NCI-H1694 treated with DMSO at 0.1 percent for 48 hours (cell line): ENCODE measurements at regions not wholly inside any gene's neighbourhood (a gene's known extent, or its start where the extent isn't known, plus 50 kb on each side); places are given as distances from the start of the nearest gene placed in this dataset.
"Not testable (repeated sequence)": the region's sequence is repeated elsewhere in the genome, so short reads cannot be mapped to it uniquely, and the experiment has no call there.

Source experiments
- DNase-seq: peaks from one replicate; lab custom pipeline; 2025; lab: John Stamatoyannopoulos, UW

DNA sequence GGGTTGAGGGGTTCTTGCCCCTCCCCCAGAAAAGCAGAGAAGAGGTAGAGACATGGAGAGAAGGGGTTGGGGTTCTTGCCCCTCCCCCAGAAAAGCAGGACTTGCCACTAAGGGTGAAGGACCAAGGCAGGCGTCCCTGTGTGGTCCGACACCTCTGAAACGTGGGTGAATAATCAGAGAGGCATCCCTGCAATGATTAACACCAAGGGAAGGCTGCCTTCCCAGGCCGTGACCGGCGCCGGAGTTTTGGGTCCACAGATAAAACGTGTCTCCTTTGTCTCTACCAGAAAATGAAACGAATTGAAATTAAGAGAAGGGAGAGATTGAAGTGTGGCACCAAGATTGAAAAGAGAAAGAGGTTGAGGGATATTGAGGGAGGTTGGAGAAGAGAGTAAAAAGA lies 778.2 kb downstream of the UQCRFS1 start:
- not testable (repeated sequence) for DNase-seq

- DNase-seq, result not testable (repeated sequence)
Observed at GRCh38 chr19:28434365-28434764, 778.6 kb downstream of the UQCRFS1 start.

DNA sequence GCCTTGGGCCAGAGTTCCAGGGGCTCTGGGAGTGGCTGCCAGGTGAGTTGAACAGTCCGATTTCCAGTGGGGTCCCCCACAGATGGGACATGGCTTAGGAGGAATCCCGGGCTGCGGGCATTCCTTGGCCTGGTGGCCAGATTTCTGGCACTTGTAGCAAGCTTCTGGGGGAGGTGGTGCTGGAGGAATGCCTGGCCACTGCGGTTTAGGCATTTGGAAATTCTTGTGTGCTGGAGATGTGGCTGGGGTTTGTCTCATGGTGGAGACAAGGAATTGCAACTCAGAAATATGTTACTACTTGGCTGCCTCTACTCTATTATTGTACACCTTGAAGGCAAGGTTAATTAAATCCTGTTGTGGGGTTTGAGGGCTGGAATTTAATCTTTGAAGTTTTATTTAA lies 779.8 kb downstream of the UQCRFS1 start:
- DNase-seq, result not testable (repeated sequence)

DNA sequence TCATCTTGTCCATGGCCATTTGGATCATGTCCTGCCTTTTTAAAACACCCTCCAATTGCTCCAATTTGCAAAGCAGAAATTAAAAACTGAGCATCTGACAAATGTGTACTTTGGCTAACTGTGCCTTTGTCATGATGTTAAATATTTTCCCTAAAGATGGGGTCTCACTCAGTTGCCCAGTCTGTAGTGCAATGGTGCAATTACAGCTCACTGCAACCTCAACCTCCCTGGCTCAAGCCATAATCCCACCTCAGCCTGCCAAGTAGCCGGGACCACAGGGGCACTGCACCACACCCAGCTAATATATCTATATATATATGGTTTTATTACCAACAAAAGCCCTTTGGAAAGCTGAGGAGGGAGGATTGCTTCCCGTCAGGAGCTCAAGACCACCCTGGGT lies 782.7 kb downstream of the UQCRFS1 start:
- DNase-seq, result no peak

DNA sequence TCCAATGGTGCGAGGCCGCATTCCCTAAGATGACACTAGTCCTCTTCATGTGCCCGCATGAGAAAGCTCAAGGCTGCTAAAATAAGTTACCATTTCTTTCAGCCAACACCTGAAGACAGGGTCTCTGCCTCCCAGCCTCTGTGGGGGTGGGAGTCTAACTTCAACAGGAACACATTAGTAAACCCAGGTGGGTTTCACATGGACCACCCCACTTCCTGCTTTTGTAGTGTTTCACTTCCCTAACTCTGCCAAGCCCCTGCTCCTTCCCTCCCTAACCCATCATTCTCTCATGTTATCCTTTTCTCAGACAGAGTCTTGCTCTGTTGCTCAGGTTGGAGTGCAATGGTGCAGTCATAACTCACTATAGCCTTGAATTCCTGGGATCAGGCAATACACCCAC lies 783.6 kb downstream of the UQCRFS1 start:
- no peak for DNase-seq

GRCh38 chr19:28428663-28429348 lies 784.1 kb downstream of the UQCRFS1 start:
- no peak for DNase-seq

GRCh38 chr19:28427376-28428083 lies 785.4 kb downstream of the UQCRFS1 start:
- DNase-seq, result no peak

DNA sequence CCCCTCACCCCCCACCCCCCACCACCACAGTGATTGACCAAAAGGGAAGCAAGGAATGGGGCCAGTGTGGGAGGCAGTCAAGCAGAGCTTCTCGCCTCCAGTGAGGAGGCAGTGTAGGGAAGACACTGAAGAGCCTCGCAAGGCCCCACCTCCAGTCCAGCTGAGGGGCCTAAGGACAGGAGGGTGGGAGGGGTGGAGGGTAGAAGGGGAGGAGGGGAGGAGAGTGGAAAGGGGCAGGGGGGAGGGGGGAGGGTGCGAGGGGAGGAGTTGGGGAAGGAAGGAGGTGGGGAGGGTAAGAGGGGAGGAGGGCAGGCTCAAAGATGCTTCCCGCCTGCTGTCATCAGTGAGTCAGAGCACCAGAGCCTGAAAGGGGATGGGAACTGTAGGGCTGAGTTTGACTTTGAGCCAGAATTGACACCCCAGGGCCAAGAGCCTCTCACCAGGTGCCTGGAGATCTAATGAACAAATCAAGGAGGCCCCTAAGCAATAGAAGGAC lies 786.2 kb downstream of the UQCRFS1 start:
- DNase-seq, result no peak

DNA sequence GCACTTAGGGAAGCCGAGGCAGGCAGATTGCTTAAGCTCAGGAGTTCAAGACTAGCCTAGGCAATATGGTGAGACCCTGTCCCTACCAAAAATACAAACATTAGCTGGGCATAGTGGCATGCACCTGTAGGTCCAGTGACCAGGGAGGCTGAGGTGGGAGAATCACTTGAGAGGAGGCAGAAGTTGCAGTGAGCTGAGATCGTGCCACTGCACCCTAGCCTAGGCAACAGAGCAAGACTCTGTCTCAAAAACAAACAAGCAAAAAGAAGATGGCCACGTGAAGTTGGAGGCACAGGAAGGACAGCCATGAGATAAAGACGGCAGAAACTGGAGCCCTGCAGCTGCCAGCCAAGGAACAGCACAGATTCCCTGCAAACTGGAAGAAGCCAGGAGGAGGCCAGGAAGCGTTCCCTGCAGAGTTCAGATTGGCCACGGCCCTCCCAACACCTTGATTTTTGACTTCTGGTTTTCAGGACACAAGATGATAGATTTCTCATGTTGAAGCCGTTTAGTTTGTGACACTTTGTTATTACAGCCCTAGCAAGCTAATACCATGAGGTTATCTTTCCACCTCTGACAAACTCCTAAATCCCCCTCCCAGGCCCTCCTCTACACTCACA lies 786.7 kb downstream of the UQCRFS1 start:
- DNase-seq, result no peak

GRCh38 chr19:28425046-28425931 lies 787.7 kb downstream of the UQCRFS1 start:
- no peak for DNase-seq

DNA sequence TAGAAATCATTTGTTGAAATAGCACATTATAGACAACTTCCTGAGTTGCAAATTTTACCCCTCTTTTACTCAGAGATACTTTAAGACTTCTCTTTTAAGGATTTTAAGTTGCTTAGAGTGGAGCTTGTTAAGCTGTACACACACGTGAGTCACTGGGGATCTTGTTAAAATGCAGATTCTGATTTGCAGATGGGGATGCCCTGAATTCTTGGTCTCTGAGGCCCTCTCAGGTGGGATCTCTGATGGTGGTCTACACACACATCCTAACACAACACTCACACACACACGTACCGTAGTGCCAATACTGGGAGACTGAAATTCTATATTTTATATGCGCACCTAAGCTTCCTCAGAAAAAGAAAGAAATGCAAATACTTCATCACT lies 788.3 kb downstream of the UQCRFS1 start:
- no peak for DNase-seq

DNA sequence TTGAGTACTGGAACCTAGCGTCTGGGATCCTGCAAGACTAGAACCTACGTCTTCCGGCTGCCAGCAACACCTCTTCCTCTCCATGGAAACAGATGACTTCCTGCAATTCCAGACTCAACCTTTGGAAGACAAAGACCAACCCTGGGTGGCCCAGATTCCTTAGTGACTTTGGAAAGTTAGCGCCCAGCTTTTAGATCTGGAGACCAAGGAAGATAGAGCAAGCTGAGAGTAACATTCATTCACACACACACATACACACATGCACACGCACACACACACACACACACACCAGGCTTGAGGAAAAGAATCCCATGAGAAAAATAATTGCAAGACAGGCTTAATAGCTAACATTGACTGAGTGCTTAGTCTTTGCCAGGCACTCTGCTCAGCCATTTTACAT lies 788.9 kb downstream of the UQCRFS1 start:
- no peak for DNase-seq

DNA sequence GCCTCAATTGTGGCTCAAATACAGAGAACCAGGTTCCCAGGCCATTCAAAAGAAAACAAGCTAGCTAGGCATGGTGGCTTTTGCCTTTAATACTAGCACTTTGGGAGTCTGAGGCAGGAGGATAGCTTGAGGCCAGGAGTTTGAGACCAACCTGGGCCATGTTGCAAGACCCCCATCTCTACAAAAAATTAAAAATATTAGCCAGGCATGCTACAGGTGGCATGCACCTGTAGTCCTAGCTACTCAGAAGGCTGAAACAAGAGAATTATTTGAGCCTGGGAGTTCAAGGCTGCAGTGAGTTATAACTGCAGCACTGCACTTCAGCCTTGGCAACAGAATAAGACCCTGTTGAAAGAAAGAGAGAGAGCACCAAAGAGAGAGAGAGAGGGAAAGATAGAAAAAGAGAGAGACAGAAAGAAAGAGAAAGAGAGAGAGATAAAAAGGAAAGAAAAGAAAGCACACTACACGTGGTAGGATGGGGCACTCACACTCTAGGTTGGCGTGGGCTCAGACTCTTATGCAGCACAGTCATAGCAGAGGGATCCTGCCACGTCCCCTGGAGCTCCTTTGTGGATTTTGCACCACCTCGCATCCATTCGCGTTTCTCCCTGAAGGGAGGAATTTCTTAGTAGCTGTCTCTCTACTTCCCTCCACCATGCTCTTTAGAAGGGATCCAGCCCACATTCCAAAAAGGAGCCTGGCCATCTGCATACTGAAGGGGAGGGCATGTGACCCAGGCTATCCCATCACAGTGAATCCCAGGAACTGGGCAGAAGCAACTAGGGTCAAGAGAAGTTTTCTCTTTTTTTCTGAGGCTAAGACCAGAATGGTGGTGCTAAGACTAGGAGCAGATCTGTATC lies 789.9 kb downstream of the UQCRFS1 start:
- no peak for DNase-seq

DNA sequence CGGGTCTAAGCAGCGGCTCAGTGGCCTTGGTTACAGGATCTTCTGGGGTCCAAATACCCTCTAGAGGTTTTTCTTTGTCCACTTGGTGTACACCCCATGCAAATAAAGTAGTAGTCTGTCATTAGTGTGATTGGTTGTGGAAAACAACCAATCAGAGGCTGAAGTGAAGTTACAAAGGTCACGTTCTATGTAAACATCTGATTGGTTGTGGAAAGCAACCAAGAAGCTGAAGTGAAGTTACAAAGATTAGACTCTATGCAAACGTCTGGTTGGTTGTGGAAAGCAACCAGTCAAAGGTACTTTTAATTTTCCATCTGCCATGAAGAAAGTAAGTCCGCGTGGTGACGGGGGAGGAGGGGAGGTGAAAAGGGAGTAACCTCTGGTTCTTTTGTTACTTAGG lies 790.9 kb downstream of the UQCRFS1 start:
- DNase-seq, result no peak

GRCh38 chr19:28420811-28421550 lies 792.0 kb downstream of the UQCRFS1 start:
- DNase-seq, result no peak

DNA sequence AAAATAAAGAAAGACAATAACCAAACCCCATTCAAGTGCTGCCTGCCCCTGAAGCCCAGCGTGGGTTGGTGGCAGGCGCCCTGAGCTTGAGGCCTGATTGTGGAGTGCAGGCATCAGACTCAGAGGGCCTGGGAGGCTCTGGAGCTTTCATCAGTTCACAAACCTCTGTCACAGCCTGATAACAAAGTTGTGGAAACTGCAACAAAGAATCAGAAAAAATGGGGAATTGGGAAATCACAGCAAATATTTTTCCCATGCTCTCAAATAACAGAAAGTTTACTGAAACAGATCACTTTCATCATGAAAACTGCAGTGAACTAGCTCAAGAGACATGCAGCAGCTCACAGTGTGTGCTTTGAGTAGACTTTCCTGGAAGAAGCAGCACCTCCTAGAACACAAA lies 793.6 kb downstream of the UQCRFS1 start:
- no peak for DNase-seq

DNA sequence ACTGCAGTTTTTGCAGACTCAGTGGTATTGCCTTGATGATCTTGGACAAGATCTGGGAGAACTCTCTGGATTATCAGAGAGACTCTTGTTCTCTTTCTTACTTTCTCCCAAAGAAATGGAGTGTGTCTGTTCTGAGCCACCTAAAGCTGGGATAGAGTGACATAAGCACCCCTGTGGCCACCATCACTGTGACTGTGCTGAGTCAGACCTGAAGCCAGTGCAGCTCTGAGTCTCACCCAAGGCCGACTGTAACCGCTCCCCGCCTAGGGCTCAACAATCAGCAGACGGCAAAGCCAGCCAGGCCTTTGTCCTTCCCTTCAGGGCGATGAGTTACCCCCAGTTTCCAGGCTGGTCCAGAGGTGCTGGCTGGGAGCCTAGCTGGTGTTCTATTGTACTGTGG lies 795.6 kb downstream of the UQCRFS1 start:
- no peak for DNase-seq

- no peak for DNase-seq
Observed at GRCh38 chr19:28416245-28416644, 796.7 kb downstream of the UQCRFS1 start.

DNA sequence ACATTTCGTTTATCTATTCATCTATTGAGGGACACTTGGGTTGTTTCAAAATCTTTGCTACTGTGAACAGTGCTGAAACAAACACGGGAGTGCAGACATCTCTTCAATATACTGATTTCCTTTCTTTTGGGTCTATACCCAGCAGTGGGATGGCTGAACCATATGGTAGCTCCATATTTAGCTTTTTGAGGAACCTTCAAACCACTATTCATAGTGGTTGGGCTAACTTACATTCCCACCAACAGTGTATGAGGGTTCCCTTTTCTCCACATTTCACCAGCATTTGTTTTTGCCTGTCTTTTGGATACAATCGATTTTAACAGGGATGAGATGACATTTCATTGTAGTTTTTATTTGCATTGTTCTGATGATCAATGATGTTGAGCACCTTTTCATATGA lies 798.2 kb downstream of the UQCRFS1 start:
- DNase-seq, result no peak

DNA sequence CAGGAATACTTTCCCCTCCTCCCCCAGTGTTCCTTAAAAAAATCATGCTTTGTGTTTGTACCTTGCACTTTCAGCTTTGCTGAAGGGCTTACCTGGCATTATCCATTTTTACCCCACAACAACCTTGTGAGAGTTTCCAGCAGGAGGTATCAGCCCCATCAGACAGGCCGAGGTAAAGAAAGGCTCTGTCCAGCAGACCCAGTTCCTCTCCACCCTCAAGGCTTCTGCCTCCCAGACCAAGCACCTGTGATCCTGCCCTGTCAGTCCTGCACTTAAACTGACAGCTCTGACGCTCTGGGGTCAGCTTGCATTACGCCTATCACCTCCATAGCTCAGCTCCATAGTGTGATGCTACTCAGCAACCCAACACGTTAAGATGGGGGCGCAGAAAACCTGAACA lies 803.1 kb downstream of the UQCRFS1 start:
- DNase-seq, result no peak

GRCh38 chr19:28406966-28407365 lies 806.0 kb downstream of the UQCRFS1 start:
- no peak for DNase-seq
